ENCODE measurements at regions not wholly inside any gene's neighbourhood (a gene's known extent, or its start where the extent isn't known, plus 50 kb on each side); places are given as distances from the start of the nearest gene placed in this dataset.
"Not testable (repeated sequence)": the region's sequence is repeated elsewhere in the genome, so short reads cannot be mapped to it uniquely, and the experiment has no call there.

DNA sequence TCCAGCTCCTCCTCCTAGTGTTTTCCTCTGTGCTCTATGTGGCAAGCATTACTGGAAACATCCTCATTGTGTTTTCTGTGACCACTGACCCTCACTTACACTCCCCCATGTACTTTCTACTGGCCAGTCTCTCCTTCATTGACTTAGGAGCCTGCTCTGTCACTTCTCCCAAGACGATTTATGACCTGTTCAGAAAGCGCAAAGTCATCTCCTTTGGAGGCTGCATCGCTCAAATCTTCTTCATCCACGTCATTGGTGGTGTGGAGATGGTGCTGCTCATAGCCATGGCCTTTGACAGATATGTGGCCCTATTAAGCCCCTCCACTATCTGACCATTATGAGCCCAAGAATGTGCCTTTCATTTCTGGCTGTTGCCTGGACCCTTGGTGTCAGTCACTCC lies 64.0 kb downstream of the OR4F15 start:
- not testable (repeated sequence) for H3K4me1 Mint-ChIP-seq; H3K9me3 Mint-ChIP-seq; H3K4me3 Mint-ChIP-seq; ATAC-seq (ENCODE audit: low read depth in 2 of 2); DNase-seq; H3K36me3 Mint-ChIP-seq; H3K27me3 Mint-ChIP-seq; H3K27ac Mint-ChIP-seq

DNA sequence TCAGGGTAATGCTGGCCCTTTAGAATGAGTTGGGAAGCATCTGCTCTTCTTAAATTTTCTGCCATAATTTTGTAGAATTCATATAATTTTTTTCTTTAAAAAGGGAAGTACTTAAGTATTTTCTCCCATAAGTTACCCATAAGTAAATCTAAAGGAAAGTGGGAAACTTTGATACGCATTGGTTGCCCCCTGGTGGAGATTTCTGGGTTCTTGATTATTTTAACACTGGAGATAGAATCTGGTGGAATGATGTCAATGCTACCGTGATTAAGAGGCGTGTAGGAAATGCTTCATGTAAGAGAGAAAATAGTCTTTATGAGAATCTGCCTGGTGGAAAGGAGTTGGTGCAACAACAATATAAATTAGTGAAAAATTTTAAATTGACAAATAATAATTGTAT lies 65.6 kb downstream of the OR4F15 start:
- not testable (repeated sequence) for H3K4me1 Mint-ChIP-seq; H3K27me3 Mint-ChIP-seq; DNase-seq; H3K27ac Mint-ChIP-seq; ATAC-seq (ENCODE audit: low read depth in 2 of 2); H3K36me3 Mint-ChIP-seq; H3K9me3 Mint-ChIP-seq; H3K4me3 Mint-ChIP-seq

DNA sequence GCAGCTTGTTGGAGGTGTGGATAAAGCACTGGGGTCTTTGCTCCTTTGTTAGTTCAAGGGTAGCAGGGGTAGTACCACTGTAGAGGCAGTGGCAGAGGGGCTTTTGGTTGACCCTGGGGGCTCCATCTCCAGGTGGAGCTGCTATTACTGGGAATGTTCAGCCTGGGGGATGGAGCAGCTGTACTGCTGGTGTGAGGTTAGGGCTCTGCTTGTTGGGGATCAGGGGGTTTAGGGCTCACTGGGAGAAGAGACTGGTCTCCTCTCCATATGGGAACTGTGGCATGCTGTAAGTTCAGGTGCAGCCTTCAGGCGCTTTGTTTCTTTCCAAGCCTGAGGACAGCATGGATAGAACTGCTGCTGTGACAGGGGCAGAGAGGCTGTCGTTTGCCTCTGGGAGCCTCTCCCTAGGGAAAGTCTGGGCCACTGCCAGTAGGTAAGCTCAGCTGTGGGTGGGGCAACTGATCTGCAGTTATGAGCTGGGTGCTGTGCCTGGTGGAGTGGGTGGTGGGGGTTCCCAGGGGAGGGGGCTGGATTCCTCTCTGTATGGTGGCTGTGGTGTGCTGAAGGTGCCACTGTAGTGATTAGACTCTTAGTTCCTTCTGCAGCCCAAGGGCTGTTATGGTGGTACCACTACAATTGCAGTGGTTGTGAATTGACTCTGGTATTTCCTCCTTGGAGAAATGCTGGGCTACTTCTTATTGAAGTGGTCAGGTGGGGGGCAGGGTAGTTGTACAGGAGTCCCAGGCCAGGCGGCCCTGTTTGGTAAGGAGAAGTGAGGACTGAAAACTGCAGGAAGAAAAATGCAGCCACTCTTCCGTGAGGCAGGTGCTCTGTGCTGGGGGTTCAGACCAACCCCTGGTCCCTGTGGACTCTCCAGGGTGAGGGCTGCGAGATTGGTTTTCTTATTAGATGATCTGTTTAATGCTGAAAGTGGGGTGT lies 100.6 kb downstream of the OR4F15 start:
- H3K27me3 Mint-ChIP-seq = peaks cover 0 to 11% (median 9%) of the 10 kb centered on the region in 3 donors
- not testable (repeated sequence) for DNase-seq; H3K4me3 Mint-ChIP-seq; H3K9me3 Mint-ChIP-seq; ATAC-seq (ENCODE audit: low read depth in 2 of 2); H3K36me3 Mint-ChIP-seq; H3K27ac Mint-ChIP-seq; H3K4me1 Mint-ChIP-seq

DNA sequence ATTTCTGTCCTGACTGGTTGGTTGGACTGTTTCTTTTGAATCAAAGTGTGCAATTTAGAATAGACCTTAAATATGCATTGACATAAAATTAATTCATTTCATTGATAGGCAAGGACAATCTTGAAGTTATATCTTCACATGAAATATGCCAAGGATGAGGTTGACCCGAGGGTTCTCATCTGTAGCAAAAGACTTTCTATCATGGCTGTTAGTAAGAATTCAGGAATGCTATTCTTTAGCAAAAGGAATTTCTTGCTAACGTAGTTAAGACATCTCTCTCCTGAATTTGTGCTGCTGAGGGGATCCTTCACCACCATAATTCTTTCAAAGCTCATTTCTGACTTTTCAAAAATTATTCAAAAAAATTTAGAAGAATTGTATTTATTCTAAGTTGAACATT lies 112.6 kb downstream of the OR4F15 start:
- not testable (repeated sequence) for H3K27ac Mint-ChIP-seq; H3K27me3 Mint-ChIP-seq; H3K9me3 Mint-ChIP-seq; H3K4me3 Mint-ChIP-seq; DNase-seq; H3K36me3 Mint-ChIP-seq; H3K4me1 Mint-ChIP-seq; ATAC-seq (ENCODE audit: low read depth in 2 of 2)

DNA sequence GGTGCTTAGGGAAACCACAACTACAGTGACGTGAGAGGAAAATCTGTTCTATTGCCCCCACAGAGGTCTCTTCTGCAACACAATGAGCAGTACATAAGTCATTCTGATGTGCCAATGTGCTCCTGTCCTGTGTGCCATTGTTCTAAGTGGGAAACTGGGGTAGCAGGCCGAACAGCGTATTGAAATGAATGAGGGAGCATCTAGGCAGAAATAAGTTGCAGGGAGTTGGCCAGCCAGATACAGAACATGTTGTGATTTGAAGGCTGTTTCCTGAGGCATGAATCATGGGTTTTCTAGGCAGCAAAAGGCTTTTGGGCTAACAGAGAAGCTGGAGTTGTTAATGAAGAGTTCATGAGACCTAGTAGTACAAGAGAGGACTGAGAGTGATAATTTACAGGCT lies 122.5 kb downstream of the OR4F15 start:
- H3K4me1 Mint-ChIP-seq; H3K27ac Mint-ChIP-seq; H3K27me3 Mint-ChIP-seq; ATAC-seq (ENCODE audit: low read depth in 2 of 2); H3K36me3 Mint-ChIP-seq; DNase-seq; H3K4me3 Mint-ChIP-seq; H3K9me3 Mint-ChIP-seq: not testable (repeated sequence)

DNA sequence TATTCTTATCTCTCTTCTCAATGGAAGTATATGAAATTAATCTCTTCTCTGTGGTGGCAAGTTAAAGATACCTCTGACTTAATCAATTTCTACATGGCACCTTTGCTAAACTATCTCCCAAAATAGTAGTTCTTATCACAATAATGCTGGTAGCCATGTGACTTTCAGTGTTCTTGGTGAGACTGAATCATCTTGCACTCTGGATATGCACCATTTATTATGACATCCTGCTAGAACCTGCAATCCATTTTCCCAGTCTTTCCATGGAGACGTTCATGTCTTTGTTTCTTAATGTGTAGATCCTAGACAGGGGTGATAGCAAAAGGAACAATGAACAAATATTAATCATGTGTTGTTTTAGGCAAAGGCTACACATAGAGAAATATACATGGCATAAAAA lies 125.4 kb downstream of the OR4F15 start:
- not testable (repeated sequence) for H3K4me3 Mint-ChIP-seq; H3K9me3 Mint-ChIP-seq; H3K4me1 Mint-ChIP-seq; H3K27me3 Mint-ChIP-seq; H3K27ac Mint-ChIP-seq; ATAC-seq (ENCODE audit: low read depth in 2 of 2); H3K36me3 Mint-ChIP-seq; DNase-seq

DNA sequence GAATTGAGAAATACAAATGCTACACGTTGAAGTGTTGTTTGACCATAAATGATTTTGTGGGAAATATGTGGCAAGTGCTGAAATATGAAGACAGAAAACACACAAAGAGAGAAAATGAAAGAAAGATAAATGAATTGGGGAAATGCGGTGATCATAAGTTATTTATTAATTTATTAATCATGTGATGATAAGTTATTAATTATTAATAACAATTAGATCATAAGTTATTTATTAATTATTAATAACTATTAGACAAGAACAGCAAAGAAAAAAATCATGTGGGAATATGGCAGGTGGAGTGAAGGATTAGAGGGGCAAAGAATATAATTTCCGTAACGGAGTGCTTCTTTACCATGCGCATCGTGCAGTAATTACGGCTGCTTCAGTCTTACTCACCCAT lies 126.6 kb downstream of the OR4F15 start:
- H3K27me3 Mint-ChIP-seq; H3K4me3 Mint-ChIP-seq; ATAC-seq (ENCODE audit: low read depth in 2 of 2); H3K36me3 Mint-ChIP-seq; DNase-seq; H3K27ac Mint-ChIP-seq; H3K9me3 Mint-ChIP-seq; H3K4me1 Mint-ChIP-seq: not testable (repeated sequence)

DNA sequence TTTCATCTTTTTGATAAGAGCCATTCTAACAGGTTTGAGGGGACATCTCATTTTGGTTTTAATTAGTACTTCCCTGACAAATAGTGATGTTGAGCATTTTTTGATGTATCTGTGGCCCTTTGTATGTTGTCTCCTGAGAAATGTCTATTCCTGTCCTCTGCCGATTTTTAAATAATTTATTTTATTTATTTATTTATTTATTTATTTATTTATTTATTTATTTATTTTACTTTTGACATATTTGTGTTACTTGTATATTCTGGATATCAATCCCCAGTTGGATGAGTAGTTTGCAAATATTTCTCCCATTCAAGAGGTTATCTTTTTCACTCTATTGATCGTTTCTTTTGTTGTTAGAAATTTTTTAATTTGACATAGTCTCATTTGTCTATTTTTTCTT lies 133.9 kb downstream of the OR4F15 start:
- H3K27ac Mint-ChIP-seq; H3K36me3 Mint-ChIP-seq; H3K9me3 Mint-ChIP-seq; ATAC-seq (ENCODE audit: low read depth in 2 of 2); H3K27me3 Mint-ChIP-seq; DNase-seq; H3K4me3 Mint-ChIP-seq; H3K4me1 Mint-ChIP-seq: not testable (repeated sequence)

DNA sequence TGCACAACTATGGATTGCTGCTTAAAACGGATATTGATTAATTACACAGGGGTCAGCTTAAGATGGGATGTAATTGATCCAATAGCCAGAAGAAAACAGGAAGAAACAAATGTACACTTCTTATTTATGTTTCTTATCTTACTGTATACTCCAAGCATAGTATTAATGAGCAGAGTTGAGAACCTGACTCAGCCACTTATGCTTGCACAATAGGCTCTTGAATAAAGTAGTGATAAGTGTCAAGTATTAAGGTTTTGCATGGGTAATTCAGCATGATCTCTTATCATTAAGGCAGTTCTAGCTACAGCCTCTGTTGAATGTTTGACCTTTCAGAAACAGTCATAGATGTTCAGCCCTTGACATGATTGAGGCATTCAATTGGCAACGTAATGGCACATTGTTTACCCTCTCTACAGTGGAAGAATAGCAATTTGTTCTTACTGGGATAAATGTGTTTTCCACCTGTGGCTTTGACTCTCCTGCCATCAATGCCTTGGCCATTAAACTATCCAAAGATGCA lies 136.5 kb downstream of the OR4F15 start:
- not testable (repeated sequence) for H3K4me3 Mint-ChIP-seq; H3K27ac Mint-ChIP-seq; H3K36me3 Mint-ChIP-seq; H3K9me3 Mint-ChIP-seq; DNase-seq; ATAC-seq (ENCODE audit: low read depth in 2 of 2); H3K4me1 Mint-ChIP-seq; H3K27me3 Mint-ChIP-seq

DNA sequence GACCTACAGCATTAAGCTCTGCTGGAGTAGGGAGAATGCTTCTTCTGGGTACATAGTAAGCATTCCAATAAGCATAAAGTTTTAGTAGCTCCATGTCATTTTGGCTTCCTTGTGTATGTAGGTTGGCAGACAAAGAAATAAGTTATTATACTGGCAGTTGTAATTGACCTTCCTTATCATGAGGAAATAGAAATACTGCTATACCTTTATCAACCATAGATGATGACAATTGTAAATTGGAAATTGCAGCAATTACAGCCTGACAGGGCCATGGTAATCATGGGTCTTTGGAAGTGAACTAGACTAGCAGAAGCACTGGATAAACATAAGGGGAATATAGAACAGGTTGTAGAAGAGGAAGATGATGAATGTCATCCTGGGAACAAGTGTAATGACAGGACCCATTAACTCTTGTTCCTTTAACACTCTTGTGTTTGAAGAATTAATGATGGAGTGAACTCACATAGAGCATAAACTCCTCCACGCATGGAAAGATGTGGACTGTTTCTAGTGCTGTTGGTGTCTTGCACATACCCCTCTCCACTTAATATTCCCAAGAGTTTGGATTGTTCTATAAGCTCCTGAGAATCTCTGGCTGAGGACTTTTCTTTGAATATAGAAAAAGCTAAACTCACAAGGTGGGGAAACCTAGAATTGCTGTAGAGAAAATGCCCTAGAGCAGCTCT lies 137.5 kb downstream of the OR4F15 start:
- H3K9me3 Mint-ChIP-seq; H3K4me1 Mint-ChIP-seq; ATAC-seq (ENCODE audit: low read depth in 2 of 2); DNase-seq; H3K27ac Mint-ChIP-seq; H3K4me3 Mint-ChIP-seq; H3K36me3 Mint-ChIP-seq: not testable (repeated sequence)
- peaks cover 4 to 15% (median 7%) of the 10 kb centered on the region in 3 donors for H3K27me3 Mint-ChIP-seq

DNA sequence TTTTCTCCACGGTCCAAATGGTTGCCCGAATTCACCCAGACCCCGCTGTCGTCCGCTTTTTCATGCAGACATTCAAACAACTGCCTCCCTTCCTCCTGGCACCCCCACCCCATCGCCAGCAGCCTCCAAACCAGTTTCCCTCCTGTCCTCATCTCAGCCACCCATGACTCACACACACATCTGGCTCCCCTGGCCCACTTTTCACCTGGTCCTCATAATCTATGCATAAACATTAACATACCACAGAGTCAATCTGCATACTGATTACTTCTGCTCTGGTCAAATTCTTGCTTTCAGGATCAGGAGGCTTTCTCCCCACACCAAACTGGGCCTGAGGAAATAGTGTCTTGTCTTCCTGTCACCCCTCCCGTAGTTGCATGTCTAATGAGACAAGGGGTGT lies 142.0 kb downstream of the OR4F15 start:
- DNase-seq; H3K36me3 Mint-ChIP-seq; H3K9me3 Mint-ChIP-seq; ATAC-seq (ENCODE audit: low read depth in 2 of 2); H3K4me3 Mint-ChIP-seq; H3K4me1 Mint-ChIP-seq; H3K27ac Mint-ChIP-seq: not testable (repeated sequence)
- H3K27me3 Mint-ChIP-seq = peaks cover 4 to 11% (median 7%) of the 10 kb centered on the region in 3 donors

DNA sequence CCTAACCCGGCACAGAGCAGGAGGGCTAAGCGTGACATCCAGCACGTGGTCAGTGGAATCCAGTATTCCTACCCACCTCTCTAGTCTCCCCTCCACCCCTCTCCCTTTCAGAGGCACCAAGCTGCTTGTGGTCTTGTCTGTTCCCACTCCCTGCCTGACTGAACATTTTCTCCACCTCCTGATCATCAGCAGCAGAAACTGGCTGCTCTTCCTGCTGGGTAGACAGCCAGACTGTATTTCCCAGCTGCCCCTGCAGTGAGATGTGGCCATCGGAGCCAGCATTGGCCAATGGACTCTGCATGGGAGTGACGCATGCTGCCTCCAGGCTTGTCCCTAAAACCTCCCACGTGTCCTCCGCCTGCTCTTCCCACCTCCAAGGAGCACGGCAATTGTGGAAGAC lies 143.8 kb downstream of the OR4F15 start:
- DNase-seq; H3K9me3 Mint-ChIP-seq; H3K4me1 Mint-ChIP-seq; H3K27me3 Mint-ChIP-seq; H3K27ac Mint-ChIP-seq; H3K36me3 Mint-ChIP-seq; ATAC-seq (ENCODE audit: low read depth in 2 of 2): not testable (repeated sequence)
- H3K4me3 Mint-ChIP-seq = peak overlapping the region in 1 of 8 donors; percentile 47

DNA sequence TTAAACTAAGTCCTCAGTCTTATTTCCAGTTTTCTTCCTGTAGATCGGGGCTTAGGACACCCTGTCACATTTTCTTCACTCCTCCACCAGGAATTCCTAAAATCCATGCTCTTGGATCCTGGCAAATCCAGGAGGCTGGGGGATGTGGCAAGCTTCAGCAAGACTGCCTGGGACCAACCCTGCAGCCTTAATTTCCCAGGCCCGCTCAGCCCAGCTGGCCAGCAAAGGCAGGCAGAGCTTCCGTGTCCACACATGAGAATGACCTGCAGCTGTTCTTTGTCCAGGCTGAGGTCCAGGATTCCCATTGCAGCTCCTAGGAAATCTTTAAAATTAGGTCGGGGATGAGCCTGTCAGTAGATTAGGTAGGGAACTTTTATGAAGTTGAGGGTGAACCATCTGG lies 146.7 kb downstream of the OR4F15 start:
- H3K4me3 Mint-ChIP-seq; H3K27me3 Mint-ChIP-seq; ATAC-seq (ENCODE audit: low read depth in 2 of 2); H3K36me3 Mint-ChIP-seq; H3K9me3 Mint-ChIP-seq; H3K4me1 Mint-ChIP-seq; DNase-seq; H3K27ac Mint-ChIP-seq: not testable (repeated sequence)

DNA sequence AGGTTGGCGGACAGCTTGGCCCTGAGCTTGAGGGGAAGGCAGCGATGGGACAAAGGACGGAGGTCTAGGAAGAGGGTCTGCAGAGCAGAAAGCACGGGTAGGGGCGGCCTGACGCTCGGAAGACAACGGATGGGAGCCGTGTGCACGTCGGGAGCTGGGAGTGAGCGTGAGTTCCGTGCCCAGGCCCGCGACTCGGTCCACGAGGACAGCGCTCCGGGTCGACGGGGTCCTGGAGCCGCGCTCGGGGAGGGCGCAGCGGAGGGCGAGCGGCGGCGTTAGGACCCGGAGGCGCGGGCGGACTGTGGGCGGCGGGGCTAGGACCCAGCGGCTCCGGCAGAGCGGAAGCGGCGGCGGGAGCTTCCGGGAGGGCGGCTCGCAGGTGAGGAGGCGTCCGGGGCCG lies 149.3 kb downstream of the OR4F15 start:
- not testable (repeated sequence) for H3K9me3 Mint-ChIP-seq; H3K4me1 Mint-ChIP-seq; DNase-seq; H3K36me3 Mint-ChIP-seq; H3K27ac Mint-ChIP-seq; ATAC-seq (ENCODE audit: low read depth in 2 of 2); H3K27me3 Mint-ChIP-seq
- peak overlapping the region in 5 of 8 donors; percentile 45 to 79 (median 75) for H3K4me3 Mint-ChIP-seq

All from naive B cell (primary cell).